ENCODE measurements at regions not wholly inside any gene's neighbourhood (a gene's known extent, or its start where the extent isn't known, plus 50 kb on each side); places are given as distances from the start of the nearest gene placed in this dataset.

DNA sequence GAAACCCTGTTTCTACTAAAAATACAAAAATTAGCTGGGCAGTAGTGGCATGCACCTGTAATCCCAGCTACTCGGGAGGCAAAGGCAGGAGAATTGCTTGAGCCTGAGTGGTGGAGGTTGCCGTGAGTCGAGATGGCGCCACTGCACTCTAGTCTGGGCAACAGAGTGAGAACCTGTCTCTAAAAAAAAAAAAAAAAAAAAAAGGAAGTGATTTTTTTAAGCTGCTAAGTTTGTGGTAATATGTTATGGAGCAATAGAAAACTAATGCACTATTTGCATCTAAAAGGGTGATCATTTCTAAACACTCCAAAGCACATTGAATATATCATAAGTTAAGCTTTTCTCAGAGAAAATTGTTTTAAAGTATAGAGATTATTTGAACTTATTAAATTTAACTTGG lies 244.8 kb upstream of the SPAG17 start:
- TF ChIP-seq FOXP2 (optimal IDR thresholded peaks at IDR 0.05; ENCODE audit: borderline replicate concordance, extremely low read depth, extremely low read length, insufficient read depth) (no peak), SIN3A (IDR thresholded peaks at IDR 0.05; ENCODE audit: borderline replicate concordance, insufficient read depth, low read length) (no peak), POLR2AphosphoS5 (IDR thresholded peaks at IDR 0.05; ENCODE audit: low read depth, low read length) (no peak), TAF1 (IDR thresholded peaks at IDR 0.05; ENCODE audit: borderline replicate concordance, insufficient read depth, low read length) (no peak)
- TF ChIP-seq, protein P1, sequence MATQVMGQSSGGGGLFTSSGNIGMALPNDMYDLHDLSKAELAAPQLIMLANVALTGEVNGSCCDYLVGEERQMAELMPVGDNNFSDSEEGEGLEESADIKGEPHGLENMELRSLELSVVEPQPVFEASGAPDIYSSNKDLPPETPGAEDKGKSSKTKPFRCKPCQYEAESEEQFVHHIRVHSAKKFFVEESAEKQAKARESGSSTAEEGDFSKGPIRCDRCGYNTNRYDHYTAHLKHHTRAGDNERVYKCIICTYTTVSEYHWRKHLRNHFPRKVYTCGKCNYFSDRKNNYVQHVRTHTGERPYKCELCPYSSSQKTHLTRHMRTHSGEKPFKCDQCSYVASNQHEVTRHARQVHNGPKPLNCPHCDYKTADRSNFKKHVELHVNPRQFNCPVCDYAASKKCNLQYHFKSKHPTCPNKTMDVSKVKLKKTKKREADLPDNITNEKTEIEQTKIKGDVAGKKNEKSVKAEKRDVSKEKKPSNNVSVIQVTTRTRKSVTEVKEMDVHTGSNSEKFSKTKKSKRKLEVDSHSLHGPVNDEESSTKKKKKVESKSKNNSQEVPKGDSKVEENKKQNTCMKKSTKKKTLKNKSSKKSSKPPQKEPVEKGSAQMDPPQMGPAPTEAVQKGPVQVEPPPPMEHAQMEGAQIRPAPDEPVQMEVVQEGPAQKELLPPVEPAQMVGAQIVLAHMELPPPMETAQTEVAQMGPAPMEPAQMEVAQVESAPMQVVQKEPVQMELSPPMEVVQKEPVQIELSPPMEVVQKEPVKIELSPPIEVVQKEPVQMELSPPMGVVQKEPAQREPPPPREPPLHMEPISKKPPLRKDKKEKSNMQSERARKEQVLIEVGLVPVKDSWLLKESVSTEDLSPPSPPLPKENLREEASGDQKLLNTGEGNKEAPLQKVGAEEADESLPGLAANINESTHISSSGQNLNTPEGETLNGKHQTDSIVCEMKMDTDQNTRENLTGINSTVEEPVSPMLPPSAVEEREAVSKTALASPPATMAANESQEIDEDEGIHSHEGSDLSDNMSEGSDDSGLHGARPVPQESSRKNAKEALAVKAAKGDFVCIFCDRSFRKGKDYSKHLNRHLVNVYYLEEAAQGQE (IDR thresholded peaks at IDR 0.05; ENCODE audit: insufficient read depth in 1 of 2, low read depth in 2 of 2, low read length in 2 of 2) = no peak

DNA sequence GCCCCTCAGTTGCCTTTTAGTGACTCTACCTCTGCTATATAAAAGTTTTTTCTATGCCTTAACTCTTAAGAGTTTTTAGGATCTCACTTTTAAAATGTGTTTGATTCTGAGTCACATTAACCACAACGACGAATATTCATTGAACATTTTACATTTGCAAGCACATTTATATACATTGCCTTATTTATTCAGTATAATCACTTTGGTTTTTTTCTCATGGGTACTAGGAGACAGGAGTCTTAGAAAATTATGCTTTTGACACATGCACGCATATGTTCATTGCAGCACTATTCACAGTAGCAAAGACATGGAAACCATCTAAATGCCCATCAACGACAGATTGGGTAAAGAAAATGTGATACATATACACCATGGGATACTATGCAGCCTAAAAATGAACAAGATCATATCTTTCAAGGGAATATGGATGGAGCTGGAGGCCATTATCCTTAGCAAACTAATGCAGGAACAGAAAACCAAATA lies 236.9 kb upstream of the SPAG17 start:
- TF ChIP-seq FOXP2 (optimal IDR thresholded peaks at IDR 0.05; ENCODE audit: borderline replicate concordance, extremely low read depth, extremely low read length, insufficient read depth) (no peak), POLR2AphosphoS5 (IDR thresholded peaks at IDR 0.05; ENCODE audit: low read depth, low read length) (no peak)

DNA sequence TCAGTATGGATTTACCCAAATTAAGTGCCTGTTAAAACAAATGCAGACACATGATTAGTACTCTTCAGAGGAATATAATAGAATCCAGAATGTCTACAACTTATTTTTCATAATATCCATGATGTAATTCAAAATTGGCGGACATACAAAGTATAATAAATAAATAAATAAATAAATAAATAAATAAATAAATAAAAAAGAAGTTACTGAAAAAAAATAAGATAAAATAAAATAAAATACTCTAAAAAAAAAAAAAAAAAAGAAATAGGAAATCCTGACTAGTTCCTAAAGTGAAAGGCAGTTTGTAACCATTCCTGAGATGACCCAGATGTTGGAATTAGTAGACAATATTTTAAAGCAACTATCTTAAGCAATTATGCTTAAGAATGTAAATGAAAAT lies 219.0 kb upstream of the SPAG17 start:
- TF ChIP-seq FOXP2 (optimal IDR thresholded peaks at IDR 0.05; ENCODE audit: borderline replicate concordance, extremely low read depth, extremely low read length, insufficient read depth) (no peak), TAF1 (IDR thresholded peaks at IDR 0.05; ENCODE audit: borderline replicate concordance, insufficient read depth, low read length) (no peak), POLR2AphosphoS5 (IDR thresholded peaks at IDR 0.05; ENCODE audit: low read depth, low read length) (no peak)
- TF ChIP-seq, protein P1 (IDR thresholded peaks at IDR 0.05; ENCODE audit: insufficient read depth in 1 of 2, low read depth in 2 of 2, low read length in 2 of 2) = no peak

DNA sequence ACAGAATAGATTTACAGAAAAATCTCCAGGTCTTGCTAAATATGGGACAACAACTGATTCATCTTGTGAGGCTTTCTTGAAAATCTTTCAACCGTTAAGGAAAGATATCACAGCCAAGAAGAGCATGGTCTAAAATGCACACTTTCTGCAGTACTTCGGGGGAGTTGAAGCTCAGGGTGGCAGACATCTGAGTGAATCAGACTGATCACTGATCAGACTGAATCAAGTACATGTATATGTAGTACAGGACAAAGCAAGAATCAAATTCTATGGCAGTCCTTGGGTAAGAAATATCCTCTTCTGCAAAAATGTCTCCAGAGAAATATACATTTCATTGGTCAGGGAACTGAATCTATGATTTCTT lies 212.4 kb upstream of the SPAG17 start:
- TF ChIP-seq, protein P1 (IDR thresholded peaks at IDR 0.05; ENCODE audit: insufficient read depth in 1 of 2, low read depth in 2 of 2, low read length in 2 of 2) = no peak

DNA sequence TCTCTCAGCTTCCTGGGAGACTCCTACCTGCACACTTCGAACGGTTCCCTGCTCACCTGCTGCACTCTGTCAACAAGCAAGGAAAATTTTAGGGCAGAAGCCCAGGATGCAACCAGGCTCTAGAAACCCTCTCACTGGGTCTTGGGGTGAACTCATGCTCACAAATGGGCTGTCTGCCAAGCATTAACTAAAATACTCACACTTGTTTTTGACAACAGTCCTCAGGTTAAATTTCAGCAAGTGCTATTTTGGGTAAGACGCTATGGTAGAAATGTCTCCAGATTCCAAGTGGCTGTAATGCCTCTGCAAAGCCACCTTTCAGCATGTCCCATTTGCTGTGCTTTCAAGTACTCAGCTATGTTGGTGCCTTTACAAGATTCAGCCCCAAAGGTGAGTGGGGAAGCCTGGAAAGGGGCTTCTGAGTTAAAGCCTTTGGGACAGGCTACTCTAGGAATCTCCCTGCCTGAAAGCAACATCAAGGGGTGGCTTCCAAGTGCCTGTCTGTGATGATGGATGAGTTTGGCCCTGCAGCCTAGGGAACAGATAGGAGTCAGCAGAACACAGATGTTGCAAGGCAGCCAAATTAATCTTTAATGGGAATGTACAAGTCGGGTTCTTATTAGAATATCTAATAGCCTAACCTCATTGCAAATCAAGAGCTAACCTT lies 211.9 kb upstream of the SPAG17 start:
- TF ChIP-seq FOXP2 (optimal IDR thresholded peaks at IDR 0.05; ENCODE audit: borderline replicate concordance, extremely low read depth, extremely low read length, insufficient read depth) (no peak), TAF1 (IDR thresholded peaks at IDR 0.05; ENCODE audit: borderline replicate concordance, insufficient read depth, low read length) (no peak), SIN3A (IDR thresholded peaks at IDR 0.05; ENCODE audit: borderline replicate concordance, insufficient read depth, low read length) (no peak), POLR2AphosphoS5 (IDR thresholded peaks at IDR 0.05; ENCODE audit: low read depth, low read length) (no peak)
- TF ChIP-seq, protein P1 (IDR thresholded peaks at IDR 0.05; ENCODE audit: insufficient read depth in 1 of 2, low read depth in 2 of 2, low read length in 2 of 2) = no peak
